ENCODE measurements at regions not wholly inside any gene's neighbourhood (a gene's known extent, or its start where the extent isn't known, plus 50 kb on each side); places are given as distances from the start of the nearest gene placed in this dataset.

- H3K4me3 Mint-ChIP-seq = no peak overlapping the region
- POLR2A ChIA-PET = no interaction called here
- peaks cover 2% of the 10 kb centered on the region for H3K9me3 Mint-ChIP-seq
- H3K4me1 Mint-ChIP-seq = no peaks in the 10 kb centered on the region
- DNase-seq = no peak
- CTCF ChIA-PET = no interaction called here
- no peaks in the 10 kb centered on the region for H3K36me3 Mint-ChIP-seq (ENCODE audit: low read depth)
- no peak overlapping the region for H3K27ac Mint-ChIP-seq
- H3K27me3 Mint-ChIP-seq = no peaks in the 10 kb centered on the region
These were observed 1629.2 kb upstream of the ADGRL3 start for GRCh38 chr4:59570860-59571476.

GRCh38 chr4:59571805-59572430 is 1628.2 kb upstream of the ADGRL3 start:
- ChIA-PET CTCF (no interaction called here), POLR2A (no interaction called here)
- no peak for DNase-seq
- no peaks in the 10 kb centered on the region for H3K36me3 Mint-ChIP-seq (ENCODE audit: low read depth)
- H3K27me3 Mint-ChIP-seq = no peaks in the 10 kb centered on the region
- H3K4me1 Mint-ChIP-seq = no peaks in the 10 kb centered on the region
- no peaks in the 10 kb centered on the region for H3K9me3 Mint-ChIP-seq
- no peak overlapping the region for H3K27ac Mint-ChIP-seq
- no peak overlapping the region for H3K4me3 Mint-ChIP-seq

GRCh38 chr4:59583845-59584568 is 1616.1 kb upstream of the ADGRL3 start:
- no peak for DNase-seq
- CTCF ChIA-PET = no interaction called here
- POLR2A ChIA-PET = no interaction called here
- Mint-ChIP-seq H3K4me3 (no peak overlapping the region), H3K9me3 (peaks cover 11% of the 10 kb centered on the region), H3K27me3 (no peaks in the 10 kb centered on the region), H3K27ac (no peak overlapping the region), H3K36me3 (ENCODE audit: low read depth) (no peaks in the 10 kb centered on the region), H3K4me1 (no peaks in the 10 kb centered on the region)

GRCh38 chr4:59597536-59598329 is 1602.4 kb upstream of the ADGRL3 start:
- ChIA-PET POLR2A (no interaction called here), CTCF (no interaction called here)
- Mint-ChIP-seq H3K4me3 (no peak overlapping the region), H3K36me3 (ENCODE audit: low read depth) (no peaks in the 10 kb centered on the region), H3K27me3 (no peaks in the 10 kb centered on the region), H3K9me3 (peaks cover 12% of the 10 kb centered on the region), H3K27ac (no peak overlapping the region), H3K4me1 (no peaks in the 10 kb centered on the region)
- DNase-seq = no peak

GRCh38 chr4:59598330-59598618 is 1601.9 kb upstream of the ADGRL3 start:
- no peaks in the 10 kb centered on the region for H3K36me3 Mint-ChIP-seq (ENCODE audit: low read depth)
- DNase-seq = no peak
- no peaks in the 10 kb centered on the region for H3K4me1 Mint-ChIP-seq
- H3K9me3 Mint-ChIP-seq = peaks cover 12% of the 10 kb centered on the region
- H3K4me3 Mint-ChIP-seq = no peak overlapping the region
- ChIA-PET POLR2A (no interaction called here), CTCF (no interaction called here)
- no peak overlapping the region for H3K27ac Mint-ChIP-seq
- H3K27me3 Mint-ChIP-seq = no peaks in the 10 kb centered on the region

- Mint-ChIP-seq H3K27me3 (no peaks in the 10 kb centered on the region), H3K27ac (no peak overlapping the region), H3K4me1 (no peaks in the 10 kb centered on the region), H3K36me3 (ENCODE audit: low read depth) (no peaks in the 10 kb centered on the region), H3K9me3 (peaks cover 9% of the 10 kb centered on the region), H3K4me3 (no peak overlapping the region)
- CTCF ChIA-PET = no interaction called here
- POLR2A ChIA-PET = no interaction called here
- DNase-seq = no peak
These were observed 1591.7 kb upstream of the ADGRL3 start for GRCh38 chr4:59608466-59608865.

- ChIA-PET CTCF (no interaction called here), POLR2A (no interaction called here)
- H3K27ac Mint-ChIP-seq = no peak overlapping the region
- no peaks in the 10 kb centered on the region for H3K9me3 Mint-ChIP-seq
- H3K36me3 Mint-ChIP-seq (ENCODE audit: low read depth) = no peaks in the 10 kb centered on the region
- no peaks in the 10 kb centered on the region for H3K27me3 Mint-ChIP-seq
- no peak overlapping the region for H3K4me3 Mint-ChIP-seq
- DNase-seq = no peak
- H3K4me1 Mint-ChIP-seq = no peaks in the 10 kb centered on the region
These were observed 1587.9 kb upstream of the ADGRL3 start for GRCh38 chr4:59612235-59612634.

- Mint-ChIP-seq H3K27me3 (no peaks in the 10 kb centered on the region), H3K9me3 (no peaks in the 10 kb centered on the region), H3K4me3 (no peak overlapping the region), H3K4me1 (no peaks in the 10 kb centered on the region), H3K36me3 (ENCODE audit: low read depth) (no peaks in the 10 kb centered on the region), H3K27ac (no peak overlapping the region)
- ChIA-PET POLR2A (no interaction called here), CTCF (no interaction called here)
- DNase-seq = no peak
These were observed 1584.8 kb upstream of the ADGRL3 start for GRCh38 chr4:59615316-59615715.

GRCh38 chr4:59629348-59629747 is 1570.8 kb upstream of the ADGRL3 start:
- Mint-ChIP-seq H3K4me1 (no peaks in the 10 kb centered on the region), H3K36me3 (ENCODE audit: low read depth) (no peaks in the 10 kb centered on the region), H3K9me3 (peaks cover 6% of the 10 kb centered on the region), H3K27ac (no peak overlapping the region), H3K27me3 (no peaks in the 10 kb centered on the region), H3K4me3 (no peak overlapping the region)
- CTCF ChIA-PET = no interaction called here
- no peak for DNase-seq
- POLR2A ChIA-PET = no interaction called here

GRCh38 chr4:59630235-59630634 is 1569.9 kb upstream of the ADGRL3 start:
- H3K4me3 Mint-ChIP-seq = no peak overlapping the region
- H3K27me3 Mint-ChIP-seq = no peaks in the 10 kb centered on the region
- no peaks in the 10 kb centered on the region for H3K36me3 Mint-ChIP-seq (ENCODE audit: low read depth)
- POLR2A ChIA-PET = no interaction called here
- no peak overlapping the region for H3K27ac Mint-ChIP-seq
- CTCF ChIA-PET = no interaction called here
- no peaks in the 10 kb centered on the region for H3K4me1 Mint-ChIP-seq
- no peak for DNase-seq
- peaks cover 6% of the 10 kb centered on the region for H3K9me3 Mint-ChIP-seq

GRCh38 chr4:59630922-59631321 is 1569.2 kb upstream of the ADGRL3 start:
- no peaks in the 10 kb centered on the region for H3K27me3 Mint-ChIP-seq
- ChIA-PET CTCF (no interaction called here), POLR2A (no interaction called here)
- no peaks in the 10 kb centered on the region for H3K4me1 Mint-ChIP-seq
- H3K4me3 Mint-ChIP-seq = no peak overlapping the region
- H3K27ac Mint-ChIP-seq = no peak overlapping the region
- no peak for DNase-seq
- peaks cover 6% of the 10 kb centered on the region for H3K9me3 Mint-ChIP-seq
- no peaks in the 10 kb centered on the region for H3K36me3 Mint-ChIP-seq (ENCODE audit: low read depth)

GRCh38 chr4:59637596-59637995 is 1562.5 kb upstream of the ADGRL3 start:
- H3K9me3 Mint-ChIP-seq = peaks cover 16% of the 10 kb centered on the region
- POLR2A ChIA-PET = no interaction called here
- no peaks in the 10 kb centered on the region for H3K4me1 Mint-ChIP-seq
- CTCF ChIA-PET = no interaction called here
- H3K27me3 Mint-ChIP-seq = no peaks in the 10 kb centered on the region
- no peak for DNase-seq
- H3K4me3 Mint-ChIP-seq = no peak overlapping the region
- H3K36me3 Mint-ChIP-seq (ENCODE audit: low read depth) = no peaks in the 10 kb centered on the region
- H3K27ac Mint-ChIP-seq = no peak overlapping the region

GRCh38 chr4:59643682-59644081 is 1556.4 kb upstream of the ADGRL3 start:
- DNase-seq = no peak
- no peaks in the 10 kb centered on the region for H3K36me3 Mint-ChIP-seq (ENCODE audit: low read depth)
- H3K9me3 Mint-ChIP-seq = peaks cover 5% of the 10 kb centered on the region
- H3K4me3 Mint-ChIP-seq = no peak overlapping the region
- H3K27ac Mint-ChIP-seq = no peak overlapping the region
- no peaks in the 10 kb centered on the region for H3K27me3 Mint-ChIP-seq
- CTCF ChIA-PET = no interaction called here
- no peaks in the 10 kb centered on the region for H3K4me1 Mint-ChIP-seq
- POLR2A ChIA-PET = no interaction called here

- no peak for DNase-seq
- CTCF ChIA-PET = no interaction called here
- Mint-ChIP-seq H3K9me3 (peaks cover 2% of the 10 kb centered on the region), H3K4me3 (no peak overlapping the region), H3K4me1 (no peaks in the 10 kb centered on the region), H3K36me3 (ENCODE audit: low read depth) (no peaks in the 10 kb centered on the region), H3K27me3 (no peaks in the 10 kb centered on the region), H3K27ac (no peak overlapping the region)
- POLR2A ChIA-PET = no interaction called here
These were observed 1555.4 kb upstream of the ADGRL3 start for GRCh38 chr4:59644765-59645164.
